Astrocyte (in vitro differentiated cells and primary cell): ENCODE measurements at regions not wholly inside any gene's neighbourhood (a gene's known extent, or its start where the extent isn't known, plus 50 kb on each side); places are given as distances from the start of the nearest gene placed in this dataset.

Experiments used
- EZH2 ChIP-seq: IDR thresholded peaks from 2 replicates; pipeline ENCODE4 v1.6.1; 2012; ENCODE audit warnings: mild to moderate bottlenecking, low read length, inconsistent platforms; ENCODE audit not compliant: insufficient read depth
- TF ChIP-seq, protein P1 (sequence below): IDR thresholded peaks from 2 replicates; pipeline ENCODE4 v1.5.1; 2011; ENCODE audit warnings: low read depth, mild to moderate bottlenecking, inconsistent platforms, low read length, moderate library complexity; ENCODE audit not compliant: insufficient read depth

DNA sequence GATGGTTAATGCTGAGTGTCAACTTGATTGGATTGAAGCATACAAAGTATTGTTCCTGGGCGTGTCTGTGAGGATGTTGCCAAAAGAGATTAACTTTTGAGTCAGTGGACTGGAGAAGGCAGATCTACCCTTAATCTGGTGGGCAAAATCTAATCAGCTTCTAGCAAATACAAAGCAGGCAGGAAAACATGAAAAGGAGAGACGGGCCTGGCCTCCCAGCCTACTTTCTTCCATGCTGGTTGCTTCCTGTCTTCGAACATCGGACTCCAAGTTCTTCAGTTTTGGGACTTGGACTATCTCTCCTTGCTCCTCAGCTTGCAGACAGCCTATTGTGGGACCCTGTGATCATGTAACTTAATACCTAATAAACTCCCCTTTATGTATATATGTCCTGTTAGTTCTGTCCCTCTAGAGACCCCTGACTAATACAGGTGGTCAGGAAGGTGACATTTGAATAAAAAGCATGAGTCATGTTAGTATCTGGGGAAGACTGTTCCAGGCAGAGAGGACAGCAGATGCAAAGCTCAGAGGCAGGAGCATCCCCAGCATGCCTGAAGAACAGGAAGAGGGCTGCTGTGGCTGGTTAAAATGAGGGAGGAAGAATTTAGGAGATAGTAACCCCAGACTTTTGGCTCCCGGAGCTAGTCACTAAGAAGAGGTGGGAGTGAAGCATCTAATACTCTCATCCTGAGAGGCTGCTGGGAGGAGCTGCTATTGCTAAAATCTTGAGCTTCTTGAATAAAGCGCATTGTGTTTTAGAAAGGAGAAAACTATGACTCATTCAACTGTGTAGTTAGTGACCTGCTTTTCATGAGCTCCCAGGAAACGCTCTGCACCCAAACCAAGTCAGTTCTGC, 207.4 kb upstream of the HES1 start:
- TF ChIP-seq, protein P1, sequence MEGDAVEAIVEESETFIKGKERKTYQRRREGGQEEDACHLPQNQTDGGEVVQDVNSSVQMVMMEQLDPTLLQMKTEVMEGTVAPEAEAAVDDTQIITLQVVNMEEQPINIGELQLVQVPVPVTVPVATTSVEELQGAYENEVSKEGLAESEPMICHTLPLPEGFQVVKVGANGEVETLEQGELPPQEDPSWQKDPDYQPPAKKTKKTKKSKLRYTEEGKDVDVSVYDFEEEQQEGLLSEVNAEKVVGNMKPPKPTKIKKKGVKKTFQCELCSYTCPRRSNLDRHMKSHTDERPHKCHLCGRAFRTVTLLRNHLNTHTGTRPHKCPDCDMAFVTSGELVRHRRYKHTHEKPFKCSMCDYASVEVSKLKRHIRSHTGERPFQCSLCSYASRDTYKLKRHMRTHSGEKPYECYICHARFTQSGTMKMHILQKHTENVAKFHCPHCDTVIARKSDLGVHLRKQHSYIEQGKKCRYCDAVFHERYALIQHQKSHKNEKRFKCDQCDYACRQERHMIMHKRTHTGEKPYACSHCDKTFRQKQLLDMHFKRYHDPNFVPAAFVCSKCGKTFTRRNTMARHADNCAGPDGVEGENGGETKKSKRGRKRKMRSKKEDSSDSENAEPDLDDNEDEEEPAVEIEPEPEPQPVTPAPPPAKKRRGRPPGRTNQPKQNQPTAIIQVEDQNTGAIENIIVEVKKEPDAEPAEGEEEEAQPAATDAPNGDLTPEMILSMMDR: no peak
- no peak for TF ChIP-seq EZH2
